Stimulated activated naive CD8-positive, alpha-beta T cell treated with anti-CD3 and anti-CD28 coated beads, Interleukin-15, Interleukin-2, amounts not matched to agents 100 U/mL and 50 U/mL, for 24 hours (primary cell): ENCODE measurements at regions not wholly inside any gene's neighbourhood (a gene's known extent, or its start where the extent isn't known, plus 50 kb on each side); places are given as distances from the start of the nearest gene placed in this dataset.
"Not testable (repeated sequence)": the region's sequence is repeated elsewhere in the genome, so short reads cannot be mapped to it uniquely, and the experiment has no call there.

Experiments used
- ATAC-seq: fragments of 150-1000 bp; cut with Tn5 transposase; one replicate; pipeline ENCODE4 v1.10.0; 2021
- DNase-seq: peaks from one replicate; pipeline ENCODE4 v3.0.0; 2021

DNA sequence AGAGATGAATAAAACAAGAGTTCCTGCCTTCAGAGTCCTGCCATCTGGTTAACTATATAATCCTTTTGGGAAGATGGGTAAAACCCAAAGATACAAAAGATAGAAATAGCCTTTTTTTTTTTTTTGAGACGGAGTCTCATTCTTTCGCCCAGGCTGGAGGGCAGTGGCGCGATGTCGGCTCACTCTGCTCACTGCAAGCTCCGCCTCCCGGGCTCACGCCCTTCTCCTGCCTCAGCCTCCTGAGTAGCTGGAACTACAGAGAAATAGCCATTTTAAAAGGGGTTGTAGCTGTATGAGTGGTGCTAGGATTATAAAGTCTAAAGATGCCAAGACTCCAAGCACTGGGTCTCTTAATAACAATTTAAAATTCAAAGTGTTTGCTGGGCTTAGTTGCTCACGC, 97.2 kb downstream of the KDR start:
- DNase-seq (no peak), ATAC-seq (no peak)

DNA sequence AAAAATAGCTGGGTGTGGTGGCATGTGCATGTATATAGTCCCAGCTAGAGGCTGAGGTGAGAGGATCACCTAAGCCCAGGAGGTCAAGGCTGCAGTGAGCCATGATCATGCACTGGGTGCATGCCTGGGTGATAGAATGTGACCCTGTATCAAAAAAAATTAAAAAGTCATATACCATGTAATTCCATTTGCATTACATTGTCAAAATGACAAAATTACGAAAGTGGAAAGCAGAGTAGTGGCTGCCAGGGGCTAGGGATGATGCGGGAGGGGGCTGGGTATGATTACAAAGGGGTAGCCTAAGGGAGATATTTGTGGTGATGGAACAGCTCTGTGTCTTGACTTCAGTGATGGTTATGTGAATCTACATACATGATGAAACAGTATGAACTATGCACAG, 97.8 kb downstream of the KDR start:
- DNase-seq (no peak), ATAC-seq (no peak)

DNA sequence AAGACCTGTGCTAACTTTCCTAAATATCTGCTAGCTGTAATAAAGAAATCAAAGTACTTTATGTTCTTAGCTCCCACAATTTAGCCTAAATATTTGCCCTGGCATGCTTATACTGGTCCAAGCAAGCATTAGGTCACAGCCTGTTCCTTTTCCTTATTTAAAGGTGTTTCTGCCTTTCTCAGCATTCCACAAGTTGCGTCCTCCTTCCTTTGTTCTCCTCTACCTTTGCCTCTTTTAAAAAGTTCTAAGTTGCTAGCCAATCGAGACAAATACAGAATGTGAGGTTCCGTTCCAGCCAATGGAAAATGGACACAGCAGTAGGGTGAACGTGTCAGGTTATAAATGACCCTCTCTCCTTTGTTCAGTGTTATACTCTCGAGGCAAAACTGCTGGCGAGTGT, 99.9 kb downstream of the KDR start:
- not testable (repeated sequence) for DNase-seq, ATAC-seq

DNA sequence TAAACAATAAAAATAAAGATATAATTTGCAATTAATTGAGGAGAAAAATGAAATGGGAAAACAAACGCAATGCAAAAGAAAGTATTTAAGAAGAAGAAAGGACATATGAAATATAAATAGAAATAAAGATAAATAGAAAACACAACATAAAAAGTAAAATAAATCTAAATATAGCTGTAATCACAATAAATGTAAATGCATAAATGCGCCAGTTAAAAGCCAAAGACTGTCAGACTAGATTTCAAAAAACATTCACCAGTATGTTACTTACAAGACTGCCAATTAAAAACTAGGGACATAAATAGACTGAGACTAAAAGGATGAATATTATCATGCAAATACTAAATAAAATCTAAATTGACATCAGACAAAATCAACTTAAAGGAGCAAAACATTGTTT, 102.4 kb downstream of the KDR start:
- ATAC-seq = no peak
- DNase-seq = no peak

DNA sequence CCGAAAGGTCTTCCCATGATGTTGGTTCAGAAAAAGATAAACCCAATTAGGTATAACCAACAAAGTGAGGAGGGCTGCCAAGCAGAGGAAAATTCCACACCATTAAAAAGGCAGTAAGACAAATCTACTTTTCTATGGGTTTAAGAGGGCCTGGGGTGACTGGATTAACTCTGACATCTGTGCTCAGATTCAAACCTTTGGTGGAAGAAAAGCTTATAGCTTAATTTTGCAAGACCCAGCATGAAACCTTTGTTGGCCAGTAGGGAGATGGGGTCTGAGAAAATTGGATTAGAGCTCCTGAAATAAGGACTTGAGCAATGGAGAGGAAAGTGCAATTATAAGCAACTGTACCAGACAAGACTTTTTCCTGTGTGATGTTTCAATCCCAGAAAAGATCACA, 104.2 kb downstream of the KDR start:
- ATAC-seq (no peak), DNase-seq (no peak)

DNA sequence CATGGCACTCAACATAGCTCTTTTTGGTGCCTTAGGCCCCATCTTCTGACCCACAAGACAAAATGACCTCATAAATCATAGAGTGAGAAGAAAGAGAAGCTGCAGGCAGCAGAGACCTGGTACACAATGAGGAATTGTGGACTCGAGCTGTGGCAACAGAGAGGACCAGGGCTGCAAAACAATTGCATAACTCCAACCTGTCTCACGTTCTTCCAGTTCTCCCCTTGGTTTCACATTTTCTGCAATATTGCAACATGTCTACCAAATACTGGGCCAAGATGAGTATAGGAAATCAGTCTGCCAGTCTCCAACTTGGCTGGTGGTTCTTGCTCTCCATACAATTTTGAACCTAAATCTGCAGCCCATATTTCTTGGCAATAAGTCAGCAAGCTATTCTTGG, 105.3 kb downstream of the KDR start:
- no peak for DNase-seq
- no peak for ATAC-seq

DNA sequence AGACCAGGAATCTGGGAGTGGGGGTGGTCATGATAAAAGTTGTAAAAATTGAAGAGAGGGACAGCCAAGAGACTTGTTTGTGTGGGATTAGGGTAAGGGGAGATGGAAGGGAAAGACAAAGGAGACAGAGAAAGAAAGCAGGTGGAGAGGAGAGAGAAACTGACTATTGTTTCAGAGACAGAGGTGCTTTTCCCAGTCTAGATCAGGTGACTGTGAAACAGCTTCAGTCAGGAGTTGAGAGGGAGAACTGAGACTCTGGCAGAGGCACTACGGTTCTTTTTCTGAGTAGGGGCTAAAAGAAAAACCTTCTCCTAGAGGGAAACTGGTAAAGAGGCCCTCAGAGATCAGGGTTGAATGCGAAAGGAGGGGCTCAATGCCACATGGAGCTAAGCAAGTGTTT, 106.4 kb downstream of the KDR start:
- ATAC-seq = no peak

DNA sequence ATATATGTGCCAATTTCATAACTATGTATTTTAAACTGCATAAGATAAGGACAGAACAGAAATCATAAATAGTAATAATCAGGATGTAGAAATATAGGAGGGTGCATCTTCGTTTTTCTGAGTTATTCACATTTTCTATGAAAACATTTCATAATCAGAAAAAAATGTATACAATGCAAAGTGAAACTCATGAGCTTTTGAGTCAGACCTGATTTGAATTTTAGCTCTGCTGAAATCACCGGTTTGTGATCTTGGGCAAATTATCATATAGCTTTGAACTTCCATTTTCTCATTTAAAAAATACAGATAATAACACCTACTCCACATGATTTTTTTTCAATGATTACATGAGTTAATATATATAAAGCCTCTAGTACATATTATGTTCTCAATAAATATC, 106.9 kb downstream of the KDR start:
- no peak for ATAC-seq

More for the DNA sequence above, 106.4 kb downstream of the KDR start:
- no peak for DNase-seq

DNA sequence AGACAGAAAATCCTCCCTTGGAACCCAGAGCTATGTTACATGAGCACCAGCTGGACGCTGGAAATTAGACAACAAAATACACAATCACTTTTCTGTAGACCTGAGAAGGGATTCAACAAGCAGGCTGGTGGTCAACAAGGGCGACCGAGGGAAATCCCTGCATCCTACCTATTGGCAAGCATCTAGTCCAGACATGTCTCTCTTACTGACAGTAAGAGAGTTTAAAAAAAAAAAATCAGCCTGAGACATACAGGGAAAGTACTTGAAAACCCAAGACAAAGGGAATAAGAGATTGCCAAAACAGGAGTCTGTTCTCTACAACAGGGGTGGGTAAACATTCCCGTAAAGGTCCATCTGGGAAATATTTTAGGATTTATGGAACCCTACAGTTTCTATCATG, 108.0 kb downstream of the KDR start:
- DNase-seq (no peak), ATAC-seq (no peak)

More for the DNA sequence above, 106.9 kb downstream of the KDR start:
- no peak for DNase-seq

DNA sequence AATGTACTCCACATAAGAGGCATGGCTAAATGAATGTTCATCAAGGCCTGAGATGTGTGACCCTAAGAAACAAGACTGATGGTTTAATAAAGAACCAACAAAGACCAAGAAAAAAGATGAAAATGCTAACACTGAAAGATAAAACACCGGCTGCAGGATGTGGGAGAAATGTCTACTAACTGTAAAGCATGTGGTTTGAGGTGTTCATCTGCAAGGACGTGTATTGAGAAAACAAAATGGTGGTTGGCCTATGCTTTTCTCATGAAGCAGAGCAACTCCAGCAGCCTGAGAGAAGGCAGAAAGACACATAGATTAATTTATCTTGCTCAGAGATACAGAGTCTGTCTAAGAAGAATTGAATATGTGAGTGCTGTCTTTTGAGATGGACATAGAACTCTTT, 109.3 kb downstream of the KDR start:
- no peak for ATAC-seq
- DNase-seq = no peak

DNA sequence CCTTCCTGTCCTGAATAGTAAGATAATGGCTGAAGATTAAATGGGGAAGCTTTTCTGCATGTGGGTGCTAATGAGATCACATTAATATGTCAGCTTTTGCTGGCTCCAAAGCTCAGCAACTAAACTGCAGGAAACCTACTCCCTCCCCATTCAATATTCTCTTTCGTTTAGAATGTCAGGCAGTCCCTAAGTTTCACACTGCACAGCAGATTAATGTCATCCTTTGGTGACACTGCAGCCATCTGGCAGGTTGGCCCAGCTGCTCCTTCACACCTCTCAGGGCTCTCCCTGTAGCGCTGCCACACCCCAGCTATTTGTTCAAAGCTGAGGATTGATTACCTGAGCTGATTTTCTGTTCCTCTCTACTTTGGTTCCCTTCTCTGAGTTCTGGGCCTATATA, 110.5 kb downstream of the KDR start:
- no peak for ATAC-seq
- DNase-seq = no peak

DNA sequence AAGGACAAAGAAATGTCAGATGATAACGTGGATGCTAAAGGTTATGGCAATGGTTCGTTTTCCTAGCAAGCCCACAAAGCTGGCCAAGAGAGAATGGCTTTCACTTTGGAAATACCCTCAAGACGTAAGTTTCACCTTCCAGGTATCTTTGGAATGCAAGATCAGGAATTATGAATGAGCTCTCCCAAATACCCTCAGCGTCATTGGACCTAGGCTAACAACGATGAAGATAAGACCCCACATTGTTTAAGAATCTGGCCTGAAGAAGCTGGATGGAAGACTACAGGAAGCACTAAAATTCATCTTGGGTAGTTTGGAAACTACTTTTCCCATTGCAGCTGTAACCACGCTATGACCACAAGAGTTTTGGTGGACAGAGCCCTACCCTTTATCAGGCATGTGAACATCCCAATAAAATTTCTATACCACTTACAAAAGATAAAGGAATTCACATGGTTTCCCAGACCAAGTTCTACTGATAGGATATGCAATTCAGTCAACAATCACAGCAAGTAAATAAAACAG, 111.9 kb downstream of the KDR start:
- ATAC-seq (no peak), DNase-seq (no peak)

DNA sequence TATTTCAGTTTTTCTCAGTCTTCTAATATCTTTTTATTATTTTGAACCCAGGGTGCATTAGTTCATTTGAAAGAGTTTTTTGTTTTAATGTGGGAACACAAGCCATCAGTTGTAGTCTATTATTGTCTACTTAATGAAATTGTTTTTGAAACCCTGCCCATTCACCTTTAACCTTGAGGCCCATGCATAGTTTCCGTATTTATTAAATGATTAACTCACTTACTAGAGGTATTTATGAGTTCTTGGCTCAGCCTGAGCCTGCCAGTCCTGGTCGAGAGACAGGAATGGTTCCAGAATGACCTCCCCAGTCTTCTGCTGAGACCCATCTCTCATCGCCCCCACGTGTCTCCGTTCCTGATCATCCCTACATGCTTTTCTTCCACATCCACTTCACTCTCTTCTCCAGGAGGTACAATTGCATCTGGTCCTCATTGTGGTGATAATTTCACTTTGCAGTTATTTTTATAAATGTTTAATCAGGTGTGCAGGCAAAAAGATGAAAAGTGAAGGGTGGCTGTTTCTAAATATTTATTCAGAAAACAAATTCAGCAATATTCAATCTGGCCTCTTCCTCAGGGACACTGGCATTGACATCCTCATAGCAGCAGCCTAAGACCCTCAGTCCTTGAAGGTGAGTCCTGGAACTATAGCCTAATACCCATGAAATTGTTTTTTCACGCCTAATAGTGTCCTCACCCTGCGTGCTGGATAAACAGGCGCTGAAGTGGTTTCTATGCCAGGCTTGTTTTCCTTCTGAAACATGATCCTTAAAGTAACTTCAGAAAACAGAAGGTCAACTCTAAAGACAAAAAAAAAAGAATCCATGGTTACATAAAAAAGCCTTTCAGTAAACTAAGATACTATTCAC, 112.8 kb downstream of the KDR start:
- DNase-seq = no peak

DNA sequence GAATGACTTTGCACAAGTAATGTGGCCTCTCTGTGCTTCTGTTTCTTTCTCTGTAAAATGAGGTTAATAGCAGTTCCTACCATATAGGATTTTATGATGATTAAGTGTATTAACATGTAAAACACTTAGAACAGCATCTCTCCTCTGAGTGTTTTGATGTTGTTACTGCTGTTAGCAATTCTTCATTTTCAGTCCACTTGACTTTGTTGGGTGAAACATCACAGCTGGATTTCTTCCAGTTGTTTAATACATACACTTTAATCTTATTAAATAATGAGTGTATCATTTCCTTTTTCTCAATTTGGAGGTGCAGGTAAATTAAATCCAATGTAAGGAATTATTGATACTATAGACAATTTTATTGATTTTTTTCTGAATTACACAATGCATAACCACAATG, 113.6 kb downstream of the KDR start:
- DNase-seq (no peak), ATAC-seq (no peak)

More for the DNA sequence above, 112.8 kb downstream of the KDR start:
- no peak for ATAC-seq

DNA sequence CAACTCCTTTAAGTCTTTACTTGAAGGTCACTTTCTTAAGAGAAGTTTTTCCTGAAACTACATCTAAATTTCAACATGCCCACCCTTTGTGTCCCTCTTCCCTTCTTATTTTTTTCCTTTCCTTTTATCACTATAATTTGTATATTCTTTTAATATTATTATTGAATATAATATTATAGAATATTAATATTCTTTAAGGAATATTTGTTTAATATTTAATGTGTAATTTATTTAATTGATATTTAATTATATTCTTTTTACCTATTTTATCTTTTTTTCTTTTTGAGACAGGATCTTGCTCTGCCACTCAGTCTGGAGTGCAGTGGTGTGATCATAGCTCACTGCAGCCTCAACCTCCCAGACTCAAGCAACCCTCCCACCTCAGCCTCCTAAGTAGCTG, 114.8 kb downstream of the KDR start:
- no peak for DNase-seq
- ATAC-seq = no peak

DNA sequence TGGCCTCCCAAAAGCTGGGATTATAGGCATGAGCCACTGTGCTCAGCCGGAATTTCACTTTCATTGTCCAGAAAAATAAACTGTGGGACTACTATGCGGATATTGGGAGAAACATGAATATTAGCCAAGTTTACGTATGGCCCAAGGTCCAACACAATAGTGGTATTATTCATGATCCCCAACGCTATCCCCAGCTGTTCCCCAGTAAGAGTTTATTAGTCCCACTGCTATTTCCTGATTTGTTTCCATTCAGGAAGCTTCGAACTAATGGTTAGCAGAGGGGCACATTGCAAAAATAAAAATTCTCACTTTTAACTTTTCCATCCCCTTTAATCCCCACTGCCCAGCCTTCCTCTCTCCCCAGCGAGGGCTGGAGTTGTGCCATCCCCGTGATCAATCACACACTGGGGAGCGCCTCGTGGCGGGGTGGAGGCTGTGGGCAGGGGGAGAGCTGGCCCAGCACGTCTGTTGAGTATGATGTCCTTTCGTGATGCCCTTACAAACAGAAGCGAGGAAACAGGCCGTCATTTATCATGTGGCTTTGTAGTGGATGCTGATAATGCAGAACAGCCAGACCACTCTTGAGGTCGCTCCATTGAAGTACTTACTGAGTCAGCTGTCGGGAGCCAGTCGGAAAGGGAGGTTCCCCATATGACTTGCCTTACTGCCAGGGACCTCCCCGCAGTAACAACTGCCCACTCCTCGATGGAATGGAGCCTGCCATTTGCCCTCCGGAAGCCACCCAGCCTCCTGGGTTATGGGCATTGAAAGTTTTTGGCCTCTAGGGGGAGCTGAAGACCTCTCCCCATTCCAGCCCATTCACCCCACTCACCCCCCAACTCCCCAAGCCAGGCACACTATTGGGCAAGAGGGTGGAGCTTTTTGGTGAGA, 117.0 kb downstream of the KDR start:
- DNase-seq = peak; percentile 7
- ATAC-seq = no peak

DNA sequence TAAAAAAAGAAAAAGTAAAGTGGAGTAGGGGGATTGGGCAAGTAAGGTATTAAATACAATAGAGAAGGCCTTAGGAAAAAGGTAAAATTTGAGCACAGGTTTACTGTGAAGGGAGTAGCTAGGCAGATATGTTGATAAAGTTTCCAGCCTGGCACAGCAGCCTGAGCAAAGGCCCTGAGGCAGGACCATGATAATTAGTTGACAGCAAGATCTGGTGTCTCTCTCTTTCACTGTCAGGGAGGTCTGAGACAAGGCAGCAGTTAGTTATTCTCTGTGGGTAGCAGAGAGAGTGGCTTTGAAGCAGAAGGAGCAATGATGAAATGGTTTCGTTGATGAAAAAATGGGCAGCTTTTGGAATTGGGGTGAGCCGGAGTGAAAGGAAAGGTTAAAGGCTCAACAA, 119.5 kb downstream of the KDR start:
- DNase-seq = no peak
- no peak for ATAC-seq

DNA sequence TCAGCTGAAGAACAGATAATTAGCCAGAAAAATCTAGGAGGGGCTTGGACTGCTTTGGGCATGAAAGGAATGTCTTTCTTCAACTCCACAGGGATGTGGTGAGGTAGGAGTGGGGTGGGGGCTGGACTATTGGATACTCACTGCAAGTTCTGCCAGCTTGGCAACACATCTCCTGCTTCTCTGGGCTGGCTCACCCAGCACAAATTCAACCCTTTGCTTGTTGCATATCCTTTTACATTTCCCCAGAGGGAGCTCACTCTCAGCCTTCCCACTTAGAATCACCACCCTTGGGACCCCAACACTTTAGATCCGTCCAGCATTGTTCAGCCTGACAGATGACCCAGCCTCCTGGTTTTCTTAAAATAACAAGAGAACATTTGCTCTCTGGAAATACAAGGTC, 120.6 kb downstream of the KDR start:
- DNase-seq (no peak), ATAC-seq (no peak)

DNA sequence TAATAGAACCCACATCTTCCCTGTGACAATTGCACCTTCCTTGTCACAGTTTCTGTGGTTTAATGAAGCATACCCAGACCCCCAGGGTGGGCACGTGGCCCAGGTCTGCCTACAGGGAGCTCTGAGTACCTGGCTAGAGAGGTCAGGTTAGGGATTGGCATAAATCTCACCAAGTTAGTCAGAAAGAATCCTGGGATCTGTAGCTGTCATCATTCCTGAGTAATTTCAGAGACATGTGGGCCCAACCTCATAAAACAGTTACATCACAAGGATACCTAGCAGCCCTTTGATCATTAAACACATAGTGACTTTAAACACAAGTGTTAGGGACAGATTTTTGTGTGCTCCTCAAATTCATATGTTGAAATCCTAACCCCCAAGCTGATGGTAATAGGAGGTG, 123.0 kb downstream of the KDR start:
- ATAC-seq (no peak), DNase-seq (no peak)

DNA sequence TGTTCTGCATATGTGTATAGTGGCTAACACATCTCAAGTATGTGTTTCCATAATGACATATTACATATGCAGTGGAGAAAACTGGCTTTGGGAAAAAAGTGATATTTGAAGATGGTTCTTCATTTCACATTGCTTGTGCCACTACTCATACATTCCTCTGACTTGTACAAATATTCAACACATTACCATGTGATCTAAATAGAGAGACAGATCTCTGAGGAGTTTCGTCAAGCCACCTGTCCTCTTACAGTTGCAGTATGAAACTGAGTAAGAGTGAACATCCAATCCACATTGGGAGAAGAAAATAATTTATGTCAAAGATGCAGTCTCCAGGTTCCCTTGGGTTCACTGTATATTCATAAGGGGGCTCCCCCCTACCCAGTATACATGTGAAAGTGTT, 123.9 kb downstream of the KDR start:
- DNase-seq = no peak
- ATAC-seq = no peak

DNA sequence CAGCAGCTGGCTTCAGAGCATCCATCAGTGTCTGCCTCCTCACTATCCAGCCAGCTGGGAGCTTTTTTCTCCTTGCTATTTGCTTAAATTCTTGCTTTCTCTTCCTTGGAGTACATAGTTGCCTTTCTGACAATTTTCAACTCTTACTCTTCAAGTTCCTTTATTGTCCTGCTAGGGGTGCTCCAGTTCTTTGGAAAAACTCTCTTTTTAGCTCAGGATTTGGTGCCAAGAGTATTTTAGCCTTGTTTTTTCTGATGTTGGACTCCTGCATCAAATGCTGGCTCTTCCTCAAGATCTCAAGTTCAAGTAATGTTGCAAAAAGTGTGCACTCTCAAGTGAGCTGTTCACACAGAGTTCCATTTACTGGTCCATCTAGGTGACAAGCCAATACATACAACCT, 126.4 kb downstream of the KDR start:
- ATAC-seq (no peak), DNase-seq (no peak)

DNA sequence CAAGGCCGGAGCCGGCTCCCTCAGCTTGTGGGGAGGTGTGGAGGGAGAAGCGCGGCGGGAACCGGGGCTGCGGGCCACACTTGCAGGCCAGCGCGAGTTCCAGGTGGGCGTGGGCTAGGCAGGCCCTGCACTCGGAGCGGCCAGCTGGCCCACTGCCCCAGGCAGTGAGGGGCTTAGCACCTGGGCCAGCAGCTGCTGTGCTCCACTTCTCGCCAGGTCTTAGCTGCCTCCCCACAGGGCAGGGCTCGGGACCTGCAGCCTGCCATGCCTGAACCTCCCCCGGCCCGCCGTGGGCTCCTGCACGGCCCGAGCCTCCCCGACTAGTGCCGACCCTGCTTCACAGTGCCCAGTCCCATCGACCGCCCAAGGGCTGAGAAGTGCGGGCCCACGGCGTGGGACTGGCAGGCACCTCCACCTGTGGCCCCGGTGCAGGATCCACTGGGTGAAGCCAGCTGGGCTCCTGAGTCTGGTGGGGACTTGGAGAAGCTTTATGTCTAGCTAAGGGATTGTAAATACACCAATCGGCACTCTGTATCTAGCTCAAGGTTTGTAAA, 131.8 kb downstream of the KDR start:
- DNase-seq, ATAC-seq: not testable (repeated sequence)

DNA sequence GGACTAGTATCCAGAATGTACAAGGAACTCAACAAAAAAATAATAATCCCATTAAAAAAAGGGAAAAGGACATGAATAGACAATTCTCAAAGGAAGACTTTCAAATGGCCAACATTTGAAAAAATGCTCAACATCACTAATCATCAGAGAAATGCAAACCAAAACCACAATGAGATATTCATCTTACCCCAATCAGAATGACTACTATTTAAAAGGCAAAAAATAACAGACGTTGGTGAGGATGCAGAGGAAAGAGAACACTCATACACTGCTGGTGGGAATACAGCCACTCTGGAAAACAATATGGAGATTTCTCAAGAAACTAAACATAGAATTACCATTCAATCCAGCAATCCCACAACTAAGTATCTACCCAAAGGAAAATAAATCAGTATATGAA, 133.1 kb downstream of the KDR start:
- ATAC-seq = no peak
- no peak for DNase-seq
